H1 (cell line): ENCODE measurements at regions not wholly inside any gene's neighbourhood (a gene's known extent, or its start where the extent isn't known, plus 50 kb on each side); places are given as distances from the start of the nearest gene placed in this dataset.

ENCODE experiments used
- CTCF ChIA-PET: fragments of 300-600 bp; sonication (Branson Sonifier 250); formaldehyde crosslinking; loops from one replicate; lab custom pipeline; 2021; ENCODE audit not compliant: partially characterized antibody; lab: Charles Lee
- POLR2A ChIA-PET: fragments of 300-600 bp; sonication (Branson Sonifier 250); formaldehyde crosslinking; loops from one replicate; lab custom pipeline; 2021; ENCODE audit warnings: inconsistent platforms; ENCODE audit not compliant: partially characterized antibody; lab: Charles Lee
- DNase-seq, 2 experiments: peaks; one replicate each; pipeline versions ENCODE4 v3.0.0 to v3.0.0-alpha.2; 2010 to 2022; ENCODE audit warnings: low spot score in 2 of 2, low read depth in 1 of 2, mixed read lengths in 1 of 2
- FAIRE-seq: peaks from 2 replicates; lab custom pipeline; 2011; peaks lifted over from hg19 to GRCh38; lab: Jason Lieb, UNC
- H2AFZ ChIP-seq: 2 replicates; pipeline ENCODE4 v1.8.1; 2012; ENCODE audit warnings: low read length, inconsistent platforms
- H2AK5ac ChIP-seq: 2 replicates; pipeline ENCODE4 v1.6.1; 2013; ENCODE audit warnings: low read depth, low read length
- H2BK120ac ChIP-seq: replicated peaks from 2 replicates; pipeline ENCODE3; 2013; ENCODE audit warnings: low read depth, low read length, inconsistent platforms
- H2BK12ac ChIP-seq: 2 replicates; pipeline ENCODE4 v1.6.1; 2013; ENCODE audit warnings: low read depth, low read length
- H2BK15ac ChIP-seq: 2 replicates; pipeline ENCODE4 v1.6.1; 2013; ENCODE audit warnings: low read length
- H2BK20ac ChIP-seq: 2 replicates; pipeline ENCODE4 v1.6.1; 2013; ENCODE audit warnings: low read length
- H2BK5ac ChIP-seq: 2 replicates; pipeline ENCODE4 v1.6.1; 2013; ENCODE audit warnings: low read depth, low read length
- H3K14ac ChIP-seq: 2 replicates; pipeline ENCODE4 v1.6.1; 2013; ENCODE audit warnings: inconsistent platforms; ENCODE audit not compliant: insufficient read length
- H3K18ac ChIP-seq: 2 replicates; pipeline ENCODE4 v1.6.1; 2013; ENCODE audit warnings: low read length; ENCODE audit errors: extremely low read depth
- H3K23ac ChIP-seq: 2 replicates; pipeline ENCODE4 v1.6.1; 2013; ENCODE audit warnings: inconsistent platforms; ENCODE audit not compliant: insufficient read length
- H3K23me2 ChIP-seq: 2 replicates; pipeline ENCODE4 v1.6.1; 2013; ENCODE audit warnings: low read depth, low read length
- H3K27ac ChIP-seq: 2 replicates; pipeline ENCODE4 v1.6.1; 2011; ENCODE audit warnings: low read depth, low read length, inconsistent platforms
- H3K27me3 ChIP-seq, 4 experiments: replicated peaks in 1 of 4; 1 replicate in 1 of 4; 2 replicates in 3 of 4; pipeline versions ENCODE4 v1.6.1 to v1.8.1; 2011 to 2013; ENCODE audit warnings: low read length in 3 of 4, mild to moderate bottlenecking in 3 of 4, inconsistent platforms in 2 of 4, mixed read lengths in 2 of 4, moderate library complexity in 1 of 4; ENCODE audit not compliant: control insufficient read depth in 3 of 4, insufficient read depth in 3 of 4; ENCODE audit errors: extremely low read depth in 1 of 4
- H3K36me3 ChIP-seq, 4 experiments: 2 replicates each; pipeline versions ENCODE4 v1.6.1 to v1.8.1; 2011 to 2013; ENCODE audit warnings: mild to moderate bottlenecking in 4 of 4, low read length in 3 of 4, moderate library complexity in 2 of 4, control low read depth in 1 of 4, inconsistent platforms in 1 of 4; ENCODE audit not compliant: insufficient read depth in 4 of 4, control insufficient read depth in 2 of 4
- H3K4ac ChIP-seq: replicated peaks from 2 replicates; pipeline ENCODE3; 2013; ENCODE audit warnings: low read length, low read depth, mixed read lengths, inconsistent platforms; ENCODE audit not compliant: insufficient read length
- H3K4me1 ChIP-seq, 4 experiments: replicated peaks in 1 of 4; 1 replicate in 1 of 4; 2 replicates in 3 of 4; pipeline versions ENCODE4 v1.6.1 to v1.8.1; 2011 to 2013; ENCODE audit warnings: low read length in 3 of 4, inconsistent platforms in 2 of 4, mixed read lengths in 1 of 4; ENCODE audit not compliant: insufficient read depth in 4 of 4, control insufficient read depth in 3 of 4
- H3K4me2 ChIP-seq, 2 experiments: 2 replicates each; pipeline versions ENCODE4 v1.6.1 to v1.8.1; 2011 to 2013; ENCODE audit warnings: low read depth in 2 of 2, low read length in 2 of 2, control low read depth in 1 of 2, inconsistent platforms in 1 of 2, mild to moderate bottlenecking in 1 of 2; ENCODE audit not compliant: insufficient read depth in 1 of 2
- H3K4me3 ChIP-seq, 4 experiments: fragments of 200-600, 300-600 bp in 1 of 4; sonication (generic), shearing (Covaris generic), sonication (Bioruptor Twin) in 1 of 4; 2 replicates each; pipeline versions ENCODE4 v1.5.1 to v1.8.1; 2011 to 2016; ENCODE audit warnings: low read length in 4 of 4, low read depth in 3 of 4, control low read depth in 2 of 4, inconsistent platforms in 2 of 4, mild to moderate bottlenecking in 2 of 4, mixed read lengths in 1 of 4, moderate library complexity in 1 of 4; ENCODE audit not compliant: insufficient read depth in 2 of 4; ENCODE audit errors: extremely low read depth in 1 of 4
- H3K56ac ChIP-seq: replicated peaks from 2 replicates; pipeline ENCODE3; 2013; ENCODE audit warnings: low read depth, mild to moderate bottlenecking, mixed read lengths, low read length, inconsistent platforms; ENCODE audit not compliant: insufficient read length
- H3K79me1 ChIP-seq: 2 replicates; pipeline ENCODE4 v1.6.1; 2013; ENCODE audit warnings: low read depth, low read length, control low read depth
- H3K79me2 ChIP-seq, 2 experiments: 2 replicates each; pipeline versions ENCODE4 v1.6.1 to v1.8.1; 2012 to 2013; ENCODE audit warnings: low read length in 2 of 2, mild to moderate bottlenecking in 2 of 2, inconsistent platforms in 1 of 2; ENCODE audit not compliant: insufficient read depth in 2 of 2, control insufficient read depth in 1 of 2
- H3K9ac ChIP-seq, 4 experiments: replicated peaks in 1 of 4; 1 replicate in 1 of 4; 2 replicates in 3 of 4; pipeline versions ENCODE4 v1.6.1 to v1.8.1; 2011 to 2013; ENCODE audit warnings: low read depth in 3 of 4, low read length in 3 of 4, control low read depth in 2 of 4, mild to moderate bottlenecking in 2 of 4, moderate library complexity in 2 of 4, inconsistent platforms in 1 of 4; ENCODE audit errors: extremely low read depth in 1 of 4
- H3K9me3 ChIP-seq, 2 experiments: 2 replicates each; pipeline versions ENCODE4 v1.6.1 to v1.8.1; 2012 to 2013; ENCODE audit warnings: mild to moderate bottlenecking in 2 of 2, moderate library complexity in 2 of 2, control low read depth in 1 of 2, inconsistent platforms in 1 of 2, low read depth in 1 of 2, low read length in 1 of 2, mixed read lengths in 1 of 2; ENCODE audit not compliant: insufficient read depth in 2 of 2
- H4K20me1 ChIP-seq, 2 experiments: replicated peaks in 1 of 2; 2 replicates each; pipeline versions ENCODE3 to v1.8.1; 2011 to 2013; ENCODE audit warnings: inconsistent platforms in 2 of 2, low read length in 2 of 2, mild to moderate bottlenecking in 1 of 2; ENCODE audit not compliant: insufficient read depth in 2 of 2, control insufficient read depth in 1 of 2
- H4K5ac ChIP-seq: 2 replicates; pipeline ENCODE4 v1.6.1; 2013; ENCODE audit warnings: low read length, low read depth, mixed read lengths, inconsistent platforms; ENCODE audit not compliant: insufficient read length
- H4K8ac ChIP-seq: 2 replicates; pipeline ENCODE4 v1.8.0; 2013; ENCODE audit warnings: mild to moderate bottlenecking, moderate library complexity, low read length, inconsistent platforms; ENCODE audit not compliant: insufficient read depth; ENCODE audit errors: extremely low read depth
- H4K91ac ChIP-seq: replicated peaks from 2 replicates; pipeline ENCODE3; 2013; ENCODE audit warnings: low read length, mixed read lengths, inconsistent platforms; ENCODE audit not compliant: insufficient read length
- HDAC6 ChIP-seq: IDR thresholded peaks from one replicate; pipeline ENCODE4 v1.7.1; 2012; ENCODE audit warnings: low read depth, mild to moderate bottlenecking, inconsistent platforms, low read length, moderate library complexity
- JUN ChIP-seq: IDR thresholded peaks from 2 replicates; pipeline ENCODE4 v1.6.1; 2011; ENCODE audit warnings: low read depth, mild to moderate bottlenecking, improper control_type of control experiment, low read length
- MAFK ChIP-seq: IDR thresholded peaks from 2 replicates; pipeline ENCODE4 v1.6.1; 2012; ENCODE audit warnings: low read depth, mild to moderate bottlenecking, improper control_type of control experiment, low read length
- SUZ12 ChIP-seq: fragments of 200-600 bp; sonication (generic); IDR thresholded peaks from 2 replicates; pipeline ENCODE4 v1.6.1; 2012; ENCODE audit warnings: mild to moderate bottlenecking, inconsistent platforms, low read length, moderate library complexity, mixed read lengths
- WGBS, 2 experiments: shearing (Covaris generic) in 1 of 2; methylation state at CpG; one replicate each; pipeline versions ENCODE4 v1.1.6 to v1.1.7; 2013 to 2015; ENCODE audit warnings: low lambda C conversion rate in 2 of 2, mixed read lengths in 2 of 2, inconsistent platforms in 1 of 2, low coverage in 1 of 2, missing lambda C conversion rate in 1 of 2; ENCODE audit not compliant: insufficient replicate concordance in 2 of 2, insufficient coverage in 1 of 2, insufficient read length in 1 of 2; ENCODE audit errors: extremely low coverage in 1 of 2, missing lambda C conversion rate in 1 of 2; 5-methylcytosine and 5-hydroxymethylcytosine counted together
- TF ChIP-seq, protein P1 (sequence below): IDR thresholded peaks from 2 replicates; pipeline ENCODE4 v1.6.1; 2012; ENCODE audit warnings: inconsistent platforms

DNA sequence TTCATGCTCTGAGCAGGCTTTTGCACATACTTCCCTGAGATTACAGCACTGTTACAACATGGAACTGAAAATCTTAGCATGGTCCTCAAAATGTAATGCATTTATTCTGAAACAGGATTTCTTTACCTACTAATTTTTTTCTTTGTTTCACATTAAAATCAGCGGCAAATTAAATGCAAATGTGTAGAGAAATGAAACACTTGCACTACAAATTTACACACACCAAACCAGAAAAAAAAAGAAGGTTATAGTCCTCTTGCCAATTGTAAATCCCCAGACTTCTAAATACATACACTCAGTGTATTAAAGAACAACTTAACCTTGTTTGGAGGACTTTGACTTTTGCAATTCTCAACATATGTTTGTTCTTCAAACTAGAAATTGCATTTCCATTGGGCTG, 210.9 kb upstream of the TBX18 start:
- no peak overlapping the region for H2BK5ac ChIP-seq
- H3K79me1 ChIP-seq, result no peaks in the 10 kb centered on the region
- no peak overlapping the region for H3K14ac ChIP-seq
- H2BK120ac ChIP-seq, result no peak overlapping the region
- no peak overlapping the region for H2BK12ac ChIP-seq
- H3K27ac ChIP-seq, result no peak overlapping the region
- H3K23ac ChIP-seq, result no peak overlapping the region
- H3K9ac ChIP-seq, result no peak overlapping the region
- H4K8ac ChIP-seq, result no peak overlapping the region
- no peaks in the 10 kb centered on the region; a peak in 1 of 4 replicates for H3K9me3 ChIP-seq
- no peak for TF ChIP-seq SUZ12
- TF ChIP-seq JUN, result no peak
- TF ChIP-seq HDAC6, result no peak
- TF ChIP-seq MAFK, result no peak
- TF ChIP-seq, protein P1, sequence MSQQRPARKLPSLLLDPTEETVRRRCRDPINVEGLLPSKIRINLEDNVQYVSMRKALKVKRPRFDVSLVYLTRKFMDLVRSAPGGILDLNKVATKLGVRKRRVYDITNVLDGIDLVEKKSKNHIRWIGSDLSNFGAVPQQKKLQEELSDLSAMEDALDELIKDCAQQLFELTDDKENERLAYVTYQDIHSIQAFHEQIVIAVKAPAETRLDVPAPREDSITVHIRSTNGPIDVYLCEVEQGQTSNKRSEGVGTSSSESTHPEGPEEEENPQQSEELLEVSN, result no peak
- no peaks in the 10 kb centered on the region for H3K36me3 ChIP-seq
- no peaks in the 10 kb centered on the region for H3K23me2 ChIP-seq
- H4K5ac ChIP-seq, result no peak overlapping the region
- 94% methylated on average over 1 of the region's 1 CpG; no CpG with 5 or more reads in 1 of the 2 experiments for WGBS, 2 experiments
- H2BK15ac ChIP-seq, result no peak overlapping the region
- no peaks in the 10 kb centered on the region for H3K79me2 ChIP-seq
- no peak overlapping the region for H3K18ac ChIP-seq
- no peak overlapping the region for H3K56ac ChIP-seq
- H3K4me2 ChIP-seq, result no peak overlapping the region
- H2AFZ ChIP-seq, result no peak overlapping the region
- H2AK5ac ChIP-seq, result no peak overlapping the region
- H4K91ac ChIP-seq, result no peak overlapping the region
- POLR2A ChIA-PET, result no interaction called here
- no peaks in the 10 kb centered on the region for H3K4me1 ChIP-seq
- no peaks in the 10 kb centered on the region for H3K27me3 ChIP-seq
- no peak for FAIRE-seq
- CTCF ChIA-PET, result interaction anchor here (0.6 kb wide), 1 partner anchor 27 kb away, joined by 3 read pairs; no protein-coding TSS in a partner anchor
- no peak overlapping the region for H3K4me3 ChIP-seq
- no peak overlapping the region for H2BK20ac ChIP-seq
- H3K4ac ChIP-seq, result no peak overlapping the region
- no peaks in the 10 kb centered on the region for H4K20me1 ChIP-seq
- DNase-seq, result no peak
